HEK293T (cell line): ENCODE measurements at regions not wholly inside any gene's neighbourhood (a gene's known extent, or its start where the extent isn't known, plus 50 kb on each side); places are given as distances from the start of the nearest gene placed in this dataset.

Source experiments
- CTCF ChIA-PET: fragments of 350-600 bp; formaldehyde crosslinking; extraction: SDS; loops from one replicate; lab custom pipeline; 2021; ENCODE audit warnings: antibody characterized with exemption, inconsistent platforms; lab: Yijun Ruan, JAX
- POLR2A ChIA-PET: fragments of 350-600 bp; formaldehyde crosslinking; extraction: SDS; loops from one replicate; lab custom pipeline; 2020; ENCODE audit warnings: antibody characterized with exemption, inconsistent platforms; lab: Yijun Ruan, JAX
- DNase-seq: peaks from one replicate; pipeline ENCODE4 v3.0.0; 2012; ENCODE audit warnings: mixed read lengths; ENCODE audit errors: extremely low spot score
- ARNT ChIP-seq: fragments of 450-650 bp; IDR thresholded peaks from 2 replicates; pipeline ENCODE4 v1.6.1; 2017; ENCODE audit warnings: mild to moderate bottlenecking
- BHLHE40 ChIP-seq: fragments of 450-650 bp; IDR thresholded peaks from 2 replicates; pipeline ENCODE4 v1.6.1; 2016; ENCODE audit warnings: mild to moderate bottlenecking, moderate library complexity, borderline replicate concordance
- CTBP1 ChIP-seq: fragments of 450-650 bp; IDR thresholded peaks from 2 replicates; pipeline ENCODE4 v1.6.1; 2016; ENCODE audit warnings: borderline replicate concordance
- ELF4 ChIP-seq: fragments of 450-650 bp; IDR thresholded peaks from 2 replicates; pipeline ENCODE4 v1.6.1; 2017; ENCODE audit warnings: antibody characterized with exemption
- FOXA1 ChIP-seq: fragments of 450-650 bp; IDR thresholded peaks from 2 replicates; pipeline ENCODE4 v1.6.1; 2016; ENCODE audit warnings: mild to moderate bottlenecking
- FOXK2 ChIP-seq: fragments of 450-650 bp; IDR thresholded peaks from 2 replicates; pipeline ENCODE4 v1.6.1; 2016; ENCODE audit warnings: mild to moderate bottlenecking
- FOXM1 ChIP-seq: fragments of 450-650 bp; IDR thresholded peaks from 2 replicates; pipeline ENCODE4 v1.6.1; 2017; ENCODE audit warnings: mild to moderate bottlenecking, borderline replicate concordance
- HDGF ChIP-seq: fragments of 450-650 bp; IDR thresholded peaks from 2 replicates; pipeline ENCODE4 v1.6.1; 2017; ENCODE audit warnings: antibody characterized with exemption, borderline replicate concordance
- L3MBTL2 ChIP-seq: fragments of 450-650 bp; conservative IDR thresholded peaks from 2 replicates; pipeline ENCODE4 v1.6.1; 2016; ENCODE audit warnings: mild to moderate bottlenecking
- LEF1 ChIP-seq: fragments of 450-650 bp; IDR thresholded peaks from 2 replicates; pipeline ENCODE4 v1.6.1; 2017; ENCODE audit warnings: mild to moderate bottlenecking, borderline replicate concordance
- NFRKB ChIP-seq: fragments of 450-650 bp; IDR thresholded peaks from 2 replicates; pipeline ENCODE4 v1.6.1; 2016; ENCODE audit warnings: mild to moderate bottlenecking, moderate library complexity
- SP1 ChIP-seq: fragments of 450-650 bp; IDR thresholded peaks from 2 replicates; pipeline ENCODE4 v1.6.1; 2017
- SUZ12 ChIP-seq: fragments of 450-650 bp; IDR thresholded peaks from 2 replicates; pipeline ENCODE4 v1.6.1; 2016; ENCODE audit warnings: mild to moderate bottlenecking
- TARDBP ChIP-seq: fragments of 450-650 bp; IDR thresholded peaks from 2 replicates; pipeline ENCODE4 v1.6.1; 2016
- ZNF384 ChIP-seq: fragments of 450-650 bp; IDR thresholded peaks from 2 replicates; pipeline ENCODE4 v1.6.1; 2016
- TF ChIP-seq, protein P1 (sequence below): fragments of 450-650 bp; IDR thresholded peaks from 2 replicates; pipeline ENCODE4 v1.6.1; 2016

DNA sequence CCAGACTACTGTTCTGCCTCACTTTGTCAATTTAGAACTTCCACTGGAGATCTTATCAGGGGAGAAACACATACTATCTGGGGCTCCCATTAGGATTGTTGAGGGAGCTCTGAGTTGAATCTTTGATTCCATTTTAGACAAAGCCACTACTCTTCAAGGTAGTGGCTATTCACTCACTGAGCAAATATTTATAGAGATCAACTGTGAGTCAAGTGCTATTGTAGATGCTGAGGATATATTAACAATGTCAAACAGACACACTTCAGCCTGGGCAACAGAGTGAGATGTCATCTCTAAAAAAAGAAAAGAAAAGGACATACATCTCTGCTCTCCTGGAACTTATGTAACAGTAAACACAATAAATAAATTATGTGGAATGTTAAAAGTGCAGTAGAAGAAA, 315.3 kb downstream of the PTEN start:
- no peak for DNase-seq
- CTCF ChIA-PET = no interaction called here
- POLR2A ChIA-PET = no interaction called here
- no peak for TF ChIP-seq TARDBP
- TF ChIP-seq HDGF = no peak
- TF ChIP-seq ELF4 = no peak
- no peak for TF ChIP-seq BHLHE40
- no peak for TF ChIP-seq FOXA1
- no peak for TF ChIP-seq ZNF384
- TF ChIP-seq FOXK2 = no peak
- TF ChIP-seq L3MBTL2 = no peak
- TF ChIP-seq SUZ12 = no peak
- TF ChIP-seq SP1 = no peak
- TF ChIP-seq LEF1 = no peak
- TF ChIP-seq CTBP1 = no peak
- TF ChIP-seq NFRKB = no peak
- TF ChIP-seq, protein P1, sequence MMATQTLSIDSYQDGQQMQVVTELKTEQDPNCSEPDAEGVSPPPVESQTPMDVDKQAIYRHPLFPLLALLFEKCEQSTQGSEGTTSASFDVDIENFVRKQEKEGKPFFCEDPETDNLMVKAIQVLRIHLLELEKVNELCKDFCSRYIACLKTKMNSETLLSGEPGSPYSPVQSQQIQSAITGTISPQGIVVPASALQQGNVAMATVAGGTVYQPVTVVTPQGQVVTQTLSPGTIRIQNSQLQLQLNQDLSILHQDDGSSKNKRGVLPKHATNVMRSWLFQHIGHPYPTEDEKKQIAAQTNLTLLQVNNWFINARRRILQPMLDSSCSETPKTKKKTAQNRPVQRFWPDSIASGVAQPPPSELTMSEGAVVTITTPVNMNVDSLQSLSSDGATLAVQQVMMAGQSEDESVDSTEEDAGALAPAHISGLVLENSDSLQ = no peak
- TF ChIP-seq FOXM1 = no peak
- no peak for TF ChIP-seq ARNT

GRCh38 chr10:88179831-88180230, 316.4 kb downstream of the PTEN start:
- TF ChIP-seq NFRKB (no peak), FOXK2 (no peak), ZNF384 (no peak), TARDBP (no peak), BHLHE40 (no peak), LEF1 (no peak), SUZ12 (no peak), CTBP1 (no peak), FOXA1 (no peak), ARNT (no peak), ELF4 (no peak), SP1 (no peak), HDGF (no peak), L3MBTL2 (no peak), FOXM1 (no peak)
- TF ChIP-seq, protein P1 = no peak
- CTCF ChIA-PET = no interaction called here
- POLR2A ChIA-PET = no interaction called here
- no peak for DNase-seq

DNA sequence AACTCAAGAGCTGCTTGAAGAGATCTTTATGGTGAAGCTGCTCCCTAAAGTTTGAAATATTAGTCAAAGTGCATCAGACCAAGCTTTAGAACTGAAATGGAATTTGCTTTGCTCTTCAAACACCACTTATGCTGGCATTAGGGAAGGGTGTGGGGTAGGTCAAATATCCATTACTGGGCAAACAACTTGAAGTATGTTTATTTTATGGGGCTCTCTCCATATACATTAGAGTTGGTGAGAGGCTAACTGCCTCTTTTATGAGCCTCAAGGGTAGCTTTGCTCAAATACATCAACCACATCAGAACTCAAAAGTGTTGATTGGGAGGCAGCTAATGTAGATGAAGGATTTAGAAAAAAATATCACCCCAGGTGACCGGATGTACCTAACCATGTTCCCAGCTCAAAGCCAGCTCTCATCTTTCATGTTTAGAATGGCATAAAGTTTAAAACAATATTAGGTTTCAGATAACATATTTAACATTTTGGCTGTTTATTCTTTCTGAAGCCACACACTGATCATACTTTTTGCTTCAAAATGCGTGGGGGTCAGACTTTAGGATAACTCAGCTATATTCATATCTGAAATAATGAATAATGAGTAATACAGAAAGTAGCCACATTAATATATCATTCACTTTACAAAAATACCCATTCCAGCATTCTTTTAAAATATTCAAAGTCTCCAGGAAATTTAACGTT, 318.6 kb downstream of the PTEN start:
- POLR2A ChIA-PET = interaction anchor here (0.6 kb wide), 1 partner anchor 82 kb away, joined by 5 read pairs; no protein-coding TSS in a partner anchor
- no peak for TF ChIP-seq TARDBP
- no peak for TF ChIP-seq NFRKB
- TF ChIP-seq FOXM1 = peak; percentile 59; the same call in 1 of the 2 replicates
- TF ChIP-seq SUZ12 = no peak
- TF ChIP-seq, protein P1 = peak; percentile 57; the same call in 1 of the 2 replicates
- peak; percentile 76 for TF ChIP-seq CTBP1
- TF ChIP-seq L3MBTL2 = no peak
- TF ChIP-seq ARNT = no peak
- TF ChIP-seq SP1 = no peak
- peak; percentile 98 for TF ChIP-seq FOXA1
- no peak for TF ChIP-seq HDGF
- TF ChIP-seq ZNF384 = peak; percentile 32; the same call in 1 of the 2 replicates
- 0 out of 2 replicates have a peak, but pooled peaks have one; percentile 46 for TF ChIP-seq LEF1
- TF ChIP-seq BHLHE40 = no peak
- DNase-seq = peak; percentile 37
- CTCF ChIA-PET = interaction anchor here (0.9 kb wide), 1 partner anchor 331 kb away, joined by 3 read pairs; no protein-coding TSS in a partner anchor

GRCh38 chr10:88182601-88182930, 319.1 kb downstream of the PTEN start:
- POLR2A ChIA-PET = interaction anchor here (0.6 to 1.1 kb wide), 2 partner anchors 83 to 179 kb away, joined by 3 to 5 read pairs; no protein-coding TSS in a partner anchor
- TF ChIP-seq FOXM1 (no peak), FOXA1 (no peak), SP1 (no peak), ARNT (no peak), NFRKB (no peak), ELF4 (no peak), HDGF (no peak), CTBP1 (no peak), L3MBTL2 (no peak), LEF1 (no peak), BHLHE40 (no peak), ZNF384 (no peak), TARDBP (no peak)
- TF ChIP-seq, protein P1 = no peak
- CTCF ChIA-PET = interaction anchor here (0.9 kb wide), 1 partner anchor 332 kb away, joined by 3 read pairs; no protein-coding TSS in a partner anchor
- DNase-seq = no peak
